ENCODE measurements at regions not wholly inside any gene's neighbourhood (a gene's known extent, or its start where the extent isn't known, plus 50 kb on each side); places are given as distances from the start of the nearest gene placed in this dataset.
A peak's percentile ranks its signal among the peaks of the same experiment; 100 is the strongest.
"Not testable (repeated sequence)": the region's sequence is repeated elsewhere in the genome, so short reads cannot be mapped to it uniquely, and the experiment has no call there.

- DNase-seq (ENCODE audit: low spot score) = peak; percentile 2
These were observed 227.1 kb upstream of the NBPF12 start for GRCh38 chr1:146710838-146711521.

DNA sequence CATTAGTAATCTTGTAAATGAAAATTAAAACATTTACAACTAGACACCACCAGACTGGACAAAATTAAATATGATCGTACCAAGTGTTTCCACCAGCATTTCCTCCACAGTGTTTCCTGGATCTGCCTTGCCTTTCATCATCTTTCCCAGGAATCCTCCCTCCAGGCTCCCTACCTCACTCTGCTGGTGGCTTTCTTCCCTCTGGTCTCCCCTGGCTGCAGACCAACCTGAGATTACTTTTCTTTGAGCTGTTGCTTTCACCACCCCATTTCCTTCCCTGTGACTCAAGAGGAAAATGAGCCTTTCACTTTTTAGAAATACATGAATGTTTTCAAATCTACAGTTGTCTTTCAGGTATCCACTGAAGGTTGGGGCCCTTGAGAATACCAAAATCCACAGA, 228.8 kb upstream of the NBPF12 start:
- DNase-seq (ENCODE audit: low spot score) = not testable (repeated sequence)

- DNase-seq (ENCODE audit: low spot score) = not testable (repeated sequence)
These were observed 233.9 kb upstream of the NBPF12 start for GRCh38 chr1:146704162-146704724.

DNA sequence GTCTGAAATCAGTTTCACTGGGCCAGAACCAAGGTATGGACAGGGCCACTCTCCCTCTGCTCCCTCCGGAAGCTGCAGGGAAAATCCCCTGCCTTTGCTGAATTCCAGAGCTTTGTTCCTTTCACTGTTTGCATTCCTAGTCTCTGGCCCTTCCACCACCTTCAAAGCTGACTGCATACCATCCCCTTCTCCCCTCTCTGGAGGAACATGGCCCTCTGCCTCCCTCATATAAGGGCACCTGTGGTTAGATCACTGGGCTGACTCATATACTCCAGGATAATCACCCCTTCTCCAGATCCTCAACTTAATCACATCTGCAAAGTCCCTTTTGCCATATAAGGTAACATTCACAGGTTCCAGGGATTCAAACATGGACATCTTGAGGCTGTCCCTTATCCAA, 236.8 kb upstream of the NBPF12 start:
- DNase-seq (ENCODE audit: low spot score) = not testable (repeated sequence)

DNA sequence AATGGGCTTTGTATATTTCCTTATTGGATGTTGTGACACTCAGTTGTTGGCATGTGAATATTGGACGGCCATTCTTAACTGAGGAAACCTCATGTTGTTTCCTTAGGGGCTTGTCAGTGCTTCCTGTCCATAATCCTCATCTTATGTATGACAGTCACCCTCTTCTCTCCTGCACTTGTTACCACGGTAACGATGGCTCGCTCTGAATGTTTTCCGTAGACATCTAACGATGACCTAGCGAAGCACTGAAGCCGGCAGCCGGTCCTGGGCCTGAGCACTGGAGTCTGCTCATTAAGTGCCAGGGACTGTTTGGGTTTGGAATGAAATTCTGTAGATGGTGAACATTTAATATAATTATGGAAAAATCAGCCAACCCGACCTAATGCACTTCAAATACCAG, 242.7 kb upstream of the NBPF12 start:
- not testable (repeated sequence) for DNase-seq (ENCODE audit: low spot score)

DNA sequence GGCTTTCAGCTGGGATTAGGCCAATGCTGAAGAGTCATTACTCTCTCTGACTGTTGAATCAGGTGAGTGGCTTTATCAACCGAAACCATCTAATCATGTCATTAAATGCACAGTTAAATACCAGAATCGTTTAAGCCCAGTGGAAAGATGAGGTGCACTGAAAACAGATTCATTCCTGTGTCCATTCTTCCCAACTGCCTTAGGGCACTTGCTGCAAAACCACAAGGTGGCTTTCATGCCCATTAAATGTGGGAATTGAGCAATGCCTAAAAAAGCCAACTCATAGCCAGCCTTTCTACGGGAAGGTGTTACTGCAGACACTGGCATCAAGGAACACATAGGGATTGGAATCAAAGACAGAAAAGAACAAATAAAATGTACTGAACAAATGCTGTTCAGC, 246.3 kb upstream of the NBPF12 start:
- DNase-seq (ENCODE audit: low spot score) = not testable (repeated sequence)

- not testable (repeated sequence) for DNase-seq (ENCODE audit: low spot score)
These were observed 249.2 kb upstream of the NBPF12 start for GRCh38 chr1:146688893-146689292.

DNA sequence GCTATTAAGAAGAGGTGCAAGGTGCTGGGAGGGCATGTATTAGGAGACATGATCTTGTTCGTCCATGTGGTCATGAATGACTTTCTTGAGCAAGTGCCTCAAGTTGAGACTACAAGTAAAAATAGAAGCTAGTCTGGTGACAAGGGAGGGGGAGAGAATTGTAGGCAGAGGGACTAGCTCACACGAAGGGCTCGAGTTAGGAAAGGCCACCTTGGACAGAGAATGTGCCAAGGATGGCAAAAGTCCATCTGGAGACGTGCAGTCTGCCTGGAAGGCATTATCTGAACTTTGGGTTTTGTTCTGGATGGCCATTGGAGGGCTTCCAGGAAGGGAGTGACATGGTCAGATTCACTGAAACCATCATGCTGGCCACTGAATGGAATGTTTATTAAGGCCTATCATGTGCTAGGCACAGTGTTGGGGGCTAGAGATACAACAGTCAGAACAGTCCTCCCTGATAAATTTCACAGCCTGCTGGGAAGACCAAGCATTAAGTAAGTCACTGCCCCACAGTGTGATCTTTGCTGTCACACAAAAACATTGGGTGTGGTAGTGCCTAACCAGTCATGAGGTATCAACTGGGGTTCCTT, 251.3 kb upstream of the NBPF12 start:
- not testable (repeated sequence) for DNase-seq (ENCODE audit: low spot score)

DNA sequence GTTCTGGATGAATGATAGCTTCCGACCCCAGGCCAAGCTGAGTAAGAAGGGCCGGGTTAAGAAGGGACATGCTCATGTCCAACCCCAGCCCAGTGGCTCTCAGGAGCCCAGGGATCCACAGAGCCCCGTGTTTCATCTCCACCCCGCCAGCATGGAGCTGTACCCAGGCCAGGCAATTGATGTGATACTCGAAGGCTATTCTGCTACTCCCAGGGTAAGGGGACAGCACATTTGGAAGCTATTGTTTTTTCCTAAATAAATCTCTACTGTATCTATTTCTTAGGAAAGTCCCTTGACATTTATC, 255.0 kb upstream of the NBPF12 start:
- not testable (repeated sequence) for DNase-seq (ENCODE audit: low spot score)

- not testable (repeated sequence) for DNase-seq (ENCODE audit: low spot score)
These were observed 255.6 kb upstream of the NBPF12 start for GRCh38 chr1:146682227-146683125.

GRCh38 chr1:146673729-146674299, 264.3 kb upstream of the NBPF12 start:
- DNase-seq (ENCODE audit: low spot score) = not testable (repeated sequence)

- DNase-seq (ENCODE audit: low spot score) = not testable (repeated sequence)
These were observed 265.5 kb upstream of the NBPF12 start for GRCh38 chr1:146672608-146673007.

GRCh38 chr1:146671588-146671987, 266.5 kb upstream of the NBPF12 start:
- DNase-seq (ENCODE audit: low spot score) = not testable (repeated sequence)

GRCh38 chr1:146670832-146671566, 267.1 kb upstream of the NBPF12 start:
- not testable (repeated sequence) for DNase-seq (ENCODE audit: low spot score)

DNA sequence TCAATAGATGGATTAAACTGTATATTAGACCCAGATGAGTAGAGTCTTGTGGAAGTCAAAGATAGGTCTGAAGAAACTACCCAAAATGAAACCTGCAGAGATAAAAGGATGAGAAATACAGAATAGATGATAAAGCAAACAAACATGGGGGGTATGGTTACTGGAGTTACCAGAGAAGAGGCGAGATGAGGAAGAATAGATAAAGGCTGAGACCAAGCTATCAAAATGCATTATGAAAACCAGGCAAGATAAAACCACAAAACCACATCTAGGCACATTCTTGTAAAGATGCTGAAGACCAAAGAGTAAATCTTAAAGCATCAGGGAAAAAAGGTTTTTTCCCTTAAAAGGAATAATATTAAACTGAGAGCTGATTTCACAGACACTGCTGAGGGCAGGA, 271.8 kb upstream of the NBPF12 start:
- not testable (repeated sequence) for DNase-seq (ENCODE audit: low spot score)

- DNase-seq (ENCODE audit: low spot score) = not testable (repeated sequence)
These were observed 277.9 kb upstream of the NBPF12 start for GRCh38 chr1:146660242-146660641.

DNA sequence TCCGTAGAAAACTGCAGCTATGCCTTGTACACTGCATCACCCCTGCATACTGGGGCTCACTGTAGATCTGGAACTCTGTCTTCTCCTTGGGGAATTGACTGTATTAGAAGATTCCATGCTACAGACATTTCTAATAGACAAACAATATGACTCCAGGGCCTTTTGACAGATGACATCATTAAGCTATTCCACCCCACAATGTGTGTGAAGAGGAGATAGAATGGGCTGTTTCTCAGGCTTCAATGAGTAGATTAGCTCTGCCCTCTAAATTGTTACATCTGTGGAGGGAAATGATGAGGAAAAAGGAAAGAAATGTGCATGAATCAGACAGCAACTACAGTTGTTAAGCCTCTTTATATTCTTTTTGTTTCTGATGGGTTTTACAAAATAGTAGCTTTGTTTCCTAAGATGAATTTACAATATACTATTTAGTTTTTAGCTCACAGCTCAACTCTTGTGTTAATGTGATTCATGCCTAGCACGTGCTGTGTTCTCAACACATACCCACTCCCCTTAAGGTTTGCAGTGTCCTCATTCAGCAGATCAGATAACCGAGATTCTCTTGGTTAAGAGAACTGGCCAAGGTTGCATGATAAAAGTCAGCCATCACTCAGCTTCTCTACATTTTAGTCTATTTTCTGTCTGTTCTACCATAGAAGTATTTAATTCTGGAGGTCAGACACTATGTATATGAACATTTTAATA, 281.6 kb upstream of the NBPF12 start:
- peak; percentile 0 for DNase-seq (ENCODE audit: low spot score)

GRCh38 chr1:146654763-146655162, 283.4 kb upstream of the NBPF12 start:
- DNase-seq (ENCODE audit: low spot score) = not testable (repeated sequence)

- DNase-seq (ENCODE audit: low spot score) = not testable (repeated sequence)
These were observed 292.0 kb upstream of the NBPF12 start for GRCh38 chr1:146645978-146646604.

DNA sequence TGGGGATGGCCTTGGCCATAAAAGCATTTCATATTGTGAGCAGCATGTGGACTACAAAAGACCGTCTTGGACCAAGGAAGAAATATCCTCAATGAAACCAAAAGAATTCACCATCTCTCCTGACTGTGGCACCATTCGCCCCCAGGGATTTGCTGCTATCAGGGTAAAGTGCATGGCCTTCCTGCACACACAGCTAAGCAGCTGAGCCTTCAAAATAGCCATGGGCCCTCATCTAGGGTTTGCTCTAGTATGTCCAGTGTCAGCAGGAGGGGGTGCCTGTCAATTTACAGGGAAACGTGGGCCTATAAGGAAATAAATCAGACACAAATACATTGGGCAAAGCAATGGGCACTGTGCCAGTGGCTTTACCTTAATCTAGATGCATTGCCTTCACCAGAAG, 296.6 kb upstream of the NBPF12 start:
- not testable (repeated sequence) for DNase-seq (ENCODE audit: low spot score)

Data from globus pallidus (tissue), 1 donor.